T-cell (primary cell): ENCODE measurements at regions not wholly inside any gene's neighbourhood (a gene's known extent, or its start where the extent isn't known, plus 50 kb on each side); places are given as distances from the start of the nearest gene placed in this dataset.

Source experiments
- ATAC-seq, 4 experiments: fragments of 200-7000 bp in 3 of 4; fragments of 150-1000 bp in 1 of 4; cut with Tn5 transposase; replicated peaks in 1 of 4; 1 replicate in 3 of 4; 2 replicates in 1 of 4; pipeline ENCODE4 v1.10.0; 2021; ENCODE audit warnings: moderate library complexity in 3 of 4, mild to moderate bottlenecking in 2 of 4, moderate number of reproducible peaks in 1 of 4
- CTCF ChIA-PET, 2 donors: fragments of 300-600 bp; sonication (Branson Sonifier 250); formaldehyde crosslinking; loops; one replicate each; lab custom pipeline; 2022; ENCODE audit warnings: antibody characterized with exemption in 2 of 2; lab: Charles Lee
- POLR2A ChIA-PET, 2 donors: fragments of 300-600 bp; sonication (Branson Sonifier 250); formaldehyde crosslinking; loops; one replicate each; lab custom pipeline; 2022; ENCODE audit warnings: antibody characterized with exemption in 2 of 2; lab: Charles Lee
- DNase-seq, 35 experiments: peaks; one replicate each; pipeline versions ENCODE4 v3.0.0 to v3.0.0-alpha.2; 2013 to 2023
- H3K27ac ChIP-seq: one replicate; pipeline ENCODE4 v1.5.1; 2013; ENCODE audit warnings: low read length
- H3K27me3 ChIP-seq, 2 experiments: replicated peaks in 1 of 2; 1 replicate in 1 of 2; 2 replicates in 1 of 2; pipeline versions ENCODE4 v1.6.1 to v1.7.0; 2013; ENCODE audit warnings: low read length in 1 of 2, mixed read lengths in 1 of 2; ENCODE audit not compliant: control insufficient read depth in 2 of 2, insufficient read depth in 2 of 2; ENCODE audit errors: extremely low read depth in 1 of 2
- H3K36me3 ChIP-seq, 2 donors: 1 replicate in 1 of 2; 2 replicates in 1 of 2; pipeline versions ENCODE4 v1.6.1 to v1.7.0; 2013; ENCODE audit warnings: low read length in 1 of 2; ENCODE audit not compliant: control insufficient read depth in 2 of 2, insufficient read depth in 1 of 2; ENCODE audit errors: extremely low read depth in 1 of 2
- H3K4me1 ChIP-seq, 2 experiments: 1 replicate in 1 of 2; 2 replicates in 1 of 2; pipeline versions ENCODE4 v1.6.1 to v1.7.0; 2013; ENCODE audit warnings: low read length in 2 of 2, mixed read lengths in 1 of 2; ENCODE audit not compliant: insufficient read depth in 2 of 2, control insufficient read depth in 1 of 2; ENCODE audit errors: extremely low read depth in 1 of 2
- H3K4me3 ChIP-seq, 2 donors: 1 replicate in 1 of 2; 2 replicates in 1 of 2; pipeline versions ENCODE4 v1.5.1 to v1.7.0; 2013; ENCODE audit warnings: mild to moderate bottlenecking in 2 of 2, low read length in 1 of 2, moderate library complexity in 1 of 2; ENCODE audit not compliant: control insufficient read depth in 1 of 2; ENCODE audit errors: extremely low read depth in 1 of 2
- H3K9me3 ChIP-seq: 2 replicates; pipeline ENCODE4 v1.7.0; 2013
- H3K27ac Mint-ChIP-seq, 2 donors: one replicate each; pipeline ENCODE4 v1.8.0; 2020 to 2021; ENCODE audit warnings: mild to moderate bottlenecking in 2 of 2, mixed read lengths in 2 of 2
- H3K27me3 Mint-ChIP-seq, 2 donors: one replicate each; pipeline ENCODE4 v1.8.0; 2021 to 2022; ENCODE audit warnings: mixed read lengths in 2 of 2
- H3K36me3 Mint-ChIP-seq: one replicate; pipeline ENCODE4 v1.8.0; 2021; ENCODE audit warnings: mixed read lengths
- H3K4me1 Mint-ChIP-seq, 3 donors: one replicate each; pipeline ENCODE4 v1.8.0; 2020 to 2022; ENCODE audit warnings: mixed read lengths in 3 of 3, mild to moderate bottlenecking in 1 of 3
- H3K4me3 Mint-ChIP-seq, 3 donors: one replicate each; pipeline ENCODE4 v1.8.0; 2020 to 2022; ENCODE audit warnings: mild to moderate bottlenecking in 3 of 3, mixed read lengths in 3 of 3, moderate library complexity in 3 of 3
- H3K9me3 Mint-ChIP-seq, 3 donors: one replicate each; pipeline ENCODE4 v1.8.0; 2020 to 2022; ENCODE audit warnings: mixed read lengths in 3 of 3
- WGBS: methylation state at CpG from one replicate; pipeline ENCODE4 v1.1.5; 2013; ENCODE audit warnings: missing lambda C conversion rate; ENCODE audit not compliant: insufficient coverage; 5-methylcytosine and 5-hydroxymethylcytosine counted together

DNA sequence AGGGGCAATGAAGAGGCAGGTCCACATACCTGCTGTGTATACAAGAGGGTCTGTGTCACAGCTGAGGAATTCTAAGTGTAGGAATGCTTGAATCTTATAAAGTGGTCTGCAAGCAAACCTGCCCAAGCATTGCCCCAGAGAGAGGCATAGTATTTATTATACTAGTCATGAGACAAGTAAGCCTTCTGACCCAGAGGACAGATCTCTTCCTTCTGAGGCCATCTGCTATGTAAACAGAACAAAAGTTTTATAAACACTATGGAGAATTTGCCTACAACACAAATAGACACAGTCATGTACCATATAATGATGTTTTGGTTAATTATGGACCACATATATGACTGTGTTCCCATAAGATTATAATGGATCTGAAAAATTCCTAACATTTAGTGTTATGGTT, 388.2 kb downstream of the NEBL start:
- ATAC-seq (no peak), DNase-seq (no peak)
- POLR2A ChIA-PET = no interaction called here
- H3K27me3 Mint-ChIP-seq = no peaks in the 10 kb centered on the region
- no peak overlapping the region for H3K27ac ChIP-seq
- CTCF ChIA-PET = no interaction called here
- H3K36me3 Mint-ChIP-seq = no peaks in the 10 kb centered on the region
- no peaks in the 10 kb centered on the region for H3K4me1 Mint-ChIP-seq
- H3K9me3 Mint-ChIP-seq = peaks cover 10 to 12% (median 11%) of the 10 kb centered on the region in 3 donors
- H3K9me3 ChIP-seq = no peaks in the 10 kb centered on the region
- H3K4me1 ChIP-seq = no peaks in the 10 kb centered on the region
- H3K27ac Mint-ChIP-seq = no peak overlapping the region
- H3K4me3 Mint-ChIP-seq = no peak overlapping the region
- no peaks in the 10 kb centered on the region for H3K36me3 ChIP-seq
- H3K27me3 ChIP-seq = no peaks in the 10 kb centered on the region
- H3K4me3 ChIP-seq = no peak overlapping the region

- Mint-ChIP-seq H3K27ac (no peak overlapping the region), H3K27me3 (no peaks in the 10 kb centered on the region), H3K4me3 (no peak overlapping the region), H3K4me1 (no peaks in the 10 kb centered on the region), H3K36me3 (no peaks in the 10 kb centered on the region), H3K9me3 (peaks cover 7 to 29% (median 17%) of the 10 kb centered on the region in 3 donors)
- Histone ChIP-seq H3K27me3 (no peaks in the 10 kb centered on the region), H3K27ac (no peak overlapping the region), H3K4me1 (no peaks in the 10 kb centered on the region), H3K36me3 (no peaks in the 10 kb centered on the region), H3K9me3 (peaks cover 3% of the 10 kb centered on the region), H3K4me3 (no peak overlapping the region)
- WGBS = 53% methylated on average over 2 of the region's 5 CpGs
- ATAC-seq = no peak
- CTCF ChIA-PET = no interaction called here
- DNase-seq = no peak
- POLR2A ChIA-PET = no interaction called here
Measured at GRCh38 chr10:20502903-20503585, 394.1 kb downstream of the NEBL start.

DNA sequence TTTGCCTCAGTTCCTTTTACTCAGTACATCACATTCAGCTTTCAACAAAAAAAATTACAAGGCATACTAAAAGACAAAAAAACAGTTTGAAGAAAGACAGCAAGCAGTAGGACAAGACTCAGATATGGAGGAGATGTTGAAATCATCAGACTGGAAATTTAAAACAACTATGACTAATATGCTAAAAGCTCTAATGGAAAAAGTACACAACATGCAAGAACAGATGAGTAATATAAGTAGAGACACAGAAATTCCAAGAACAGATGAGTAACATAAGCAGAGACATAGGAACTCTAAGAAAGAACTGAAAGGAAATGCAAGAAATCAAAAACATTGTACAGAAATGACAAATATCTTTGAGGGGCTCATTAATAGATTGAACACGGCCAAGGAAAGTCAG, 402.6 kb downstream of the NEBL start:
- no peak for ATAC-seq
- ChIA-PET CTCF (no interaction called here), POLR2A (no interaction called here)
- Mint-ChIP-seq H3K4me3 (no peak overlapping the region), H3K4me1 (no peaks in the 10 kb centered on the region), H3K27me3 (no peaks in the 10 kb centered on the region), H3K27ac (no peak overlapping the region), H3K36me3 (no peaks in the 10 kb centered on the region), H3K9me3 (peaks cover 13 to 22% (median 13%) of the 10 kb centered on the region in 3 donors)
- DNase-seq = no peak
- Histone ChIP-seq H3K9me3 (no peaks in the 10 kb centered on the region), H3K4me1 (no peaks in the 10 kb centered on the region), H3K4me3 (no peak overlapping the region), H3K36me3 (no peaks in the 10 kb centered on the region), H3K27me3 (no peaks in the 10 kb centered on the region), H3K27ac (no peak overlapping the region)
- WGBS = no CpG with 5 or more reads among the region's 1 CpG

GRCh38 chr10:20492447-20492846, 404.7 kb downstream of the NEBL start:
- H3K4me1 ChIP-seq = no peaks in the 10 kb centered on the region
- no peaks in the 10 kb centered on the region for H3K9me3 ChIP-seq
- H3K27me3 ChIP-seq = no peaks in the 10 kb centered on the region
- no peak overlapping the region for H3K27ac ChIP-seq
- Mint-ChIP-seq H3K4me3 (no peak overlapping the region), H3K27me3 (no peaks in the 10 kb centered on the region), H3K9me3 (peaks cover 9 to 20% (median 16%) of the 10 kb centered on the region in 3 donors), H3K36me3 (no peaks in the 10 kb centered on the region), H3K4me1 (no peaks in the 10 kb centered on the region), H3K27ac (no peak overlapping the region)
- ATAC-seq (no peak), DNase-seq (no peak)
- H3K36me3 ChIP-seq = no peaks in the 10 kb centered on the region
- no peak overlapping the region for H3K4me3 ChIP-seq
- POLR2A ChIA-PET = no interaction called here
- CTCF ChIA-PET = no interaction called here
- WGBS = 72% methylated on average over 2 of the region's 2 CpGs

DNA sequence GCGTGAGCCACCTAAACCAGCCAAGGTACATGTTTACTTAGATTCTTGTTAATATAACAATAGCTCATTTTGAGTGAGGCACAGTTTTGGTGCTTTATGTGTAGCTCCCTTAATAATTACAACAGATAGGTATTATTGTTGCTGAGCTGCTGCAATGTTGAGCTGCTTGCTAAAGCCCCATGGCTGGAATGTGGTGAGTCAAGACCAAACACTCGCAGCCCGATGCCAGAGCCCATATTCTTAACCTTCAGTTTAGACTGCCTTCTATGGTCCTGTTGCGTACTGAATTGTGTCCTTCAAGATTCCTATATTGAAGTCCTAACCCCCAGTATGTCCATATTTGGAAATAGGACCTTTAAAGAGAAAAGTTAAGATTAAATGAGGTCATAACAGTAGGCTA, 407.1 kb downstream of the NEBL start:
- ChIA-PET POLR2A (no interaction called here), CTCF (no interaction called here)
- ATAC-seq (no peak), DNase-seq (no peak)
- Histone ChIP-seq H3K4me3 (no peak overlapping the region), H3K9me3 (no peaks in the 10 kb centered on the region), H3K27ac (no peak overlapping the region), H3K27me3 (no peaks in the 10 kb centered on the region), H3K36me3 (no peaks in the 10 kb centered on the region), H3K4me1 (no peaks in the 10 kb centered on the region)
- Mint-ChIP-seq H3K36me3 (no peaks in the 10 kb centered on the region), H3K4me1 (no peaks in the 10 kb centered on the region), H3K27me3 (no peaks in the 10 kb centered on the region), H3K27ac (no peak overlapping the region), H3K4me3 (no peak overlapping the region), H3K9me3 (peaks cover 9 to 19% (median 14%) of the 10 kb centered on the region in 3 donors)
- WGBS = 82% methylated on average over 2 of the region's 4 CpGs

DNA sequence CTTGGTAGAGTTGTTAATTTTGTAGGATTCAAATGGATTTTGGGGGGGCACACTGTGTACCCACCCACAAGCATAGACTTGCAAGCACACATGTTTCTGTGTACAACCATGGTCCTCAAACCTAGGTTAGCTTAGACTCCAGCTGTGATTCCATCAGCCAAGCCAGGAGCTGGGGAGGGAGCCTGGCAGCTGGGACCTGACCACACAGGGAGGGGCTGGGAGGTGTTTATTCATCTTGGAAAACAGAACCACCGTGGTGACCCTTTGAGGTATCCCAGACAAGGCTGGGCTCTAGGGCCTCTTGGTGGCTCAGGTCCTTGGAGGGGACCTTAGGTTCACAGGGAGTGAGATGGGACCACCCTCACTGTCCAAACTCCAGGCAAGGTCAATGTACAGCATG, 410.3 kb downstream of the NEBL start:
- CTCF ChIA-PET = no interaction called here
- ATAC-seq (no peak), DNase-seq (no peak)
- no peak overlapping the region for H3K27ac Mint-ChIP-seq
- no peak overlapping the region for H3K27ac ChIP-seq
- H3K4me3 ChIP-seq = no peak overlapping the region
- H3K27me3 Mint-ChIP-seq = no peaks in the 10 kb centered on the region
- no peaks in the 10 kb centered on the region for H3K27me3 ChIP-seq
- WGBS = 60% methylated on average over 1 of the region's 1 CpG
- H3K36me3 ChIP-seq = no peaks in the 10 kb centered on the region
- H3K4me3 Mint-ChIP-seq = no peak overlapping the region
- H3K4me1 Mint-ChIP-seq = no peaks in the 10 kb centered on the region
- H3K4me1 ChIP-seq = no peaks in the 10 kb centered on the region
- H3K36me3 Mint-ChIP-seq = no peaks in the 10 kb centered on the region
- H3K9me3 ChIP-seq = no peaks in the 10 kb centered on the region
- POLR2A ChIA-PET = no interaction called here
- peaks cover 3 to 15% (median 7%) of the 10 kb centered on the region in 3 donors for H3K9me3 Mint-ChIP-seq

DNA sequence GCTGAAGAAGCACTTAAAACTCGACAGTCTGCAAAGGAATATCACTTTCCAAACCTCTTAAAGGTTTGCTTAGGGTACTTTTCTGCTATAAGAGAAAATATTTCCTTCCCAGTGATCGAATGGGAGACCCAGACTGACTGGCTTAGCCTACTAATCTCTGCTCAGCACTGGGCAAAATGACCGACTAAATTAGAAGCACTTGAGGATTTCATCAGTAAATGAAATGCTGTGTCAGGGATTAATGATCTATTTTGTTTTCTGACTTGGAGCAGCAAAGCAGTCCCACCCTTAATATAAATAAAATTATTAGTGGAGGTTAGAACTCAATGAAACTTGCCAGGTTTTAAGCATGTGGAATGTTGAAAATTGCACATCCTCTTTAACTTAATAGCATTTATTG, 411.6 kb downstream of the NEBL start:
- Mint-ChIP-seq H3K4me3 (no peak overlapping the region), H3K4me1 (no peaks in the 10 kb centered on the region), H3K9me3 (peaks cover 7 to 20% (median 10%) of the 10 kb centered on the region in 3 donors), H3K27me3 (no peaks in the 10 kb centered on the region), H3K36me3 (no peaks in the 10 kb centered on the region), H3K27ac (no peak overlapping the region)
- no peaks in the 10 kb centered on the region for H3K4me1 ChIP-seq
- 20% methylated on average over 1 of the region's 3 CpGs for WGBS
- CTCF ChIA-PET = no interaction called here
- ATAC-seq (no peak), DNase-seq (no peak)
- H3K9me3 ChIP-seq = no peaks in the 10 kb centered on the region
- H3K4me3 ChIP-seq = no peak overlapping the region
- no peak overlapping the region for H3K27ac ChIP-seq
- POLR2A ChIA-PET = no interaction called here
- no peaks in the 10 kb centered on the region for H3K27me3 ChIP-seq
- no peaks in the 10 kb centered on the region for H3K36me3 ChIP-seq
